Stomach (tissue), 8 donors: ENCODE measurements at regions not wholly inside any gene's neighbourhood (a gene's known extent, or its start where the extent isn't known, plus 50 kb on each side); places are given as distances from the start of the nearest gene placed in this dataset.

ENCODE experiments used
- DNase-seq, 2 donors: peaks; one replicate each; pipeline versions ENCODE4 v3.0.0 to v3.0.0-alpha.2; 2013 to 2019
- H3K27ac ChIP-seq, 5 donors: fragments of 200-600 bp in 4 of 5; sonication (generic) in 4 of 5; one replicate each; pipeline ENCODE4 v1.5.1; 2013 to 2019; ENCODE audit warnings: mild to moderate bottlenecking in 1 of 5, moderate library complexity in 1 of 5
- H3K27me3 ChIP-seq, 3 donors: fragments of 200-600 bp; sonication (generic); one replicate each; pipeline ENCODE4 v1.5.1; 2017 to 2019; ENCODE audit warnings: mixed run types in 1 of 3
- H3K36me3 ChIP-seq, 4 donors: fragments of 200-600 bp; sonication (generic); 1 replicate in 3 of 4; 2 replicates in 1 of 4; pipeline ENCODE4 v1.5.1; 2016 to 2019
- H3K4me1 ChIP-seq, 4 donors: fragments of 200-600 bp; sonication (generic); one replicate each; pipeline ENCODE4 v1.5.1; 2016 to 2019
- H3K4me3 ChIP-seq, 4 donors: fragments of 200-600 bp; sonication (generic) in 3 of 4; one replicate each; pipeline ENCODE4 v1.5.1; 2016 to 2019; ENCODE audit warnings: mild to moderate bottlenecking in 1 of 4
- H3K9me3 ChIP-seq, 4 donors: fragments of 200-600 bp; sonication (generic); one replicate each; pipeline ENCODE4 v1.5.1; 2016 to 2019
- EP300 ChIP-seq: sonication (generic); formaldehyde crosslinking; IDR thresholded peaks from one replicate; pipeline ENCODE4 v1.6.1; 2017; ENCODE audit warnings: antibody characterized with exemption
- POLR2A ChIP-seq, 4 donors: fragments of 450-650 bp; IDR thresholded peaks; one replicate each; pipeline ENCODE4 v1.6.1; 2016; ENCODE audit warnings: antibody characterized with exemption in 4 of 4, control low read depth in 2 of 4, mild to moderate bottlenecking in 1 of 4, moderate library complexity in 1 of 4
- POLR2AphosphoS5 ChIP-seq, 3 donors: sonication (generic); formaldehyde crosslinking; IDR thresholded peaks; one replicate each; pipeline ENCODE4 v1.6.1; 2016; ENCODE audit warnings: antibody characterized with exemption in 3 of 3
- WGBS, 5 donors: extraction: QIAGEN DNeasy Blood & Tissue Kit in 3 of 5; methylation state at CpG; one replicate each; pipeline versions ENCODE4 v1.1.5 to v1.1.7; 2013 to 2018; 5-methylcytosine and 5-hydroxymethylcytosine counted together
- intact Hi-C: fragments of 100-400 bp; cut with DNase I; formaldehyde crosslinking; loops from one replicate; pipeline ENCODE4 v1.15.1; 2023; ENCODE audit warnings: low total_unique reads
- small RNA-seq, 4 donors: library from RNA; depleted of rRNA; stranded (forward); fragments of <200 nt; gene quantifications; one replicate each; pipeline ENCODE3, GENCODE V24; 2016
- TF ChIP-seq, protein P1 (sequence below), 7 experiments: fragments of 450-650 bp in 4 of 7; fragments of 200-600 bp in 3 of 7; sonication (generic) in 3 of 7; IDR thresholded peaks; one replicate each; pipeline ENCODE4 v1.5.1; 2016 to 2019; ENCODE audit warnings: antibody characterized with exemption in 7 of 7, control low read depth in 2 of 7, mild to moderate bottlenecking in 1 of 7
- donor health status: healthy with polysubstance abuse.
- donor health status: Bipolar disorder and iron deficiency.
- donor health status: healthy.

- no peak for DNase-seq
- Histone ChIP-seq H3K27ac (no peak overlapping the region), H3K9me3 (peaks cover 4 to 22% (median 16%) of the 10 kb centered on the region in 4 donors), H3K4me3 (no peak overlapping the region), H3K4me1 (no peaks in the 10 kb centered on the region), H3K27me3 (no peaks in the 10 kb centered on the region), H3K36me3 (no peaks in the 10 kb centered on the region)
- intact Hi-C loops: no loop called here
- TF ChIP-seq POLR2A (IDR thresholded peaks at IDR 0.05): no peak
- TF ChIP-seq, protein P1, sequence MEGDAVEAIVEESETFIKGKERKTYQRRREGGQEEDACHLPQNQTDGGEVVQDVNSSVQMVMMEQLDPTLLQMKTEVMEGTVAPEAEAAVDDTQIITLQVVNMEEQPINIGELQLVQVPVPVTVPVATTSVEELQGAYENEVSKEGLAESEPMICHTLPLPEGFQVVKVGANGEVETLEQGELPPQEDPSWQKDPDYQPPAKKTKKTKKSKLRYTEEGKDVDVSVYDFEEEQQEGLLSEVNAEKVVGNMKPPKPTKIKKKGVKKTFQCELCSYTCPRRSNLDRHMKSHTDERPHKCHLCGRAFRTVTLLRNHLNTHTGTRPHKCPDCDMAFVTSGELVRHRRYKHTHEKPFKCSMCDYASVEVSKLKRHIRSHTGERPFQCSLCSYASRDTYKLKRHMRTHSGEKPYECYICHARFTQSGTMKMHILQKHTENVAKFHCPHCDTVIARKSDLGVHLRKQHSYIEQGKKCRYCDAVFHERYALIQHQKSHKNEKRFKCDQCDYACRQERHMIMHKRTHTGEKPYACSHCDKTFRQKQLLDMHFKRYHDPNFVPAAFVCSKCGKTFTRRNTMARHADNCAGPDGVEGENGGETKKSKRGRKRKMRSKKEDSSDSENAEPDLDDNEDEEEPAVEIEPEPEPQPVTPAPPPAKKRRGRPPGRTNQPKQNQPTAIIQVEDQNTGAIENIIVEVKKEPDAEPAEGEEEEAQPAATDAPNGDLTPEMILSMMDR (IDR thresholded peaks at IDR 0.05): no peak
- no peak for TF ChIP-seq EP300
- TF ChIP-seq POLR2AphosphoS5 (IDR thresholded peaks at IDR 0.05): no peak
- WGBS, 5 donors: 63 to 71% (median 65%) methylated on average over 4 of the region's 4 CpGs
These were observed 1114.5 kb downstream of the EPHA3 start for GRCh38 chr3:90221900-90222299.

GRCh38 chr3:90241481-90241880 is 1134.1 kb downstream of the EPHA3 start:
- WGBS, 5 donors: 35 to 53% (median 38%) methylated on average over 1 of the region's 1 CpG
- intact Hi-C loops: no loop called here
- H3K9me3 ChIP-seq: peaks cover 0 to 29% (median 10%) of the 10 kb centered on the region in 4 donors
- H3K27ac ChIP-seq: no peak overlapping the region
- H3K4me1 ChIP-seq: no peaks in the 10 kb centered on the region
- H3K36me3 ChIP-seq: no peaks in the 10 kb centered on the region
- no peaks in the 10 kb centered on the region for H3K27me3 ChIP-seq
- H3K4me3 ChIP-seq: no peak overlapping the region
- DNase-seq: no peak
- TF ChIP-seq POLR2AphosphoS5 (IDR thresholded peaks at IDR 0.05): no peak
- TF ChIP-seq EP300: no peak
- TF ChIP-seq, protein P1 (IDR thresholded peaks at IDR 0.05): no peak
- TF ChIP-seq POLR2A (IDR thresholded peaks at IDR 0.05): no peak

- Histone ChIP-seq H3K27me3 (no peaks in the 10 kb centered on the region), H3K4me3 (no peak overlapping the region), H3K4me1 (no peaks in the 10 kb centered on the region), H3K27ac (no peak overlapping the region), H3K36me3 (no peaks in the 10 kb centered on the region), H3K9me3 (no peaks in the 10 kb centered on the region)
- DNase-seq: no peak
- intact Hi-C loops: no loop called here
- WGBS, 5 donors: 21 to 63% (median 24%) methylated on average over 2 of the region's 2 CpGs
- no peak for TF ChIP-seq POLR2AphosphoS5 (IDR thresholded peaks at IDR 0.05)
- no peak for TF ChIP-seq EP300
- no peak for TF ChIP-seq POLR2A (IDR thresholded peaks at IDR 0.05)
- TF ChIP-seq, protein P1 (IDR thresholded peaks at IDR 0.05): no peak
These were observed 1145.7 kb downstream of the EPHA3 start for GRCh38 chr3:90253131-90253530.

GRCh38 chr3:90261481-90262433 is 1154.3 kb downstream of the EPHA3 start:
- 72 to 82% (median 77%) methylated on average over 6 of the region's 6 CpGs for WGBS, 5 donors
- H3K36me3 ChIP-seq: no peaks in the 10 kb centered on the region

More at GRCh38 chr3:90261481-90262433, 1154.3 kb downstream of the EPHA3 start:
- TF ChIP-seq POLR2AphosphoS5 (IDR thresholded peaks at IDR 0.05): no peak
- no peak for TF ChIP-seq EP300
- TF ChIP-seq POLR2A (IDR thresholded peaks at IDR 0.05): no peak
- TF ChIP-seq, protein P1 (IDR thresholded peaks at IDR 0.05): no peak
- DNase-seq: no peak
- Histone ChIP-seq H3K9me3 (peaks cover 0 to 49% (median 26%) of the 10 kb centered on the region in 4 donors), H3K27me3 (no peaks in the 10 kb centered on the region), H3K27ac (no peak overlapping the region), H3K4me1 (no peaks in the 10 kb centered on the region), H3K4me3 (no peak overlapping the region)
- intact Hi-C loops: no loop called here

Small RNAs in the stretch of these regions (small RNA-seq; reads per million reads assigned to genes)
- gene HSPE1P19 (0 reads per million in 4 donors), gene RF00012 (0 reads per million in 4 donors), gene RNU6-712P (0 reads per million in 4 donors)
